NB4 (cell line): ENCODE measurements at regions not wholly inside any gene's neighbourhood (a gene's known extent, or its start where the extent isn't known, plus 50 kb on each side); places are given as distances from the start of the nearest gene placed in this dataset.

Experiments
- DNase-seq: peaks from one replicate; pipeline ENCODE4 v3.0.0; 2010; ENCODE audit warnings: low read depth
- H3K4me3 ChIP-seq: one replicate; pipeline ENCODE4 v1.5.1; 2011; ENCODE audit warnings: mild to moderate bottlenecking, low read depth, low read length, moderate library complexity
- MYC ChIP-seq: IDR thresholded peaks from 2 replicates; pipeline ENCODE4 v1.6.1; 2011; ENCODE audit warnings: low read depth, low read length
- POLR2A ChIP-seq: IDR thresholded peaks from 2 replicates; pipeline ENCODE4 v1.6.1; 2011; ENCODE audit warnings: mild to moderate bottlenecking; ENCODE audit not compliant: insufficient read length; ENCODE audit errors: extremely low read depth
- TF ChIP-seq, protein P1 (sequence below): IDR thresholded peaks from one replicate; pipeline ENCODE4 v1.5.1; 2012; ENCODE audit warnings: low read depth, low read length
- TF ChIP-seq, protein P2 (sequence below): IDR thresholded peaks from 2 replicates; pipeline ENCODE4 v1.6.1; 2011; ENCODE audit warnings: low read depth, low read length

- no peak for DNase-seq
- TF ChIP-seq, protein P1, sequence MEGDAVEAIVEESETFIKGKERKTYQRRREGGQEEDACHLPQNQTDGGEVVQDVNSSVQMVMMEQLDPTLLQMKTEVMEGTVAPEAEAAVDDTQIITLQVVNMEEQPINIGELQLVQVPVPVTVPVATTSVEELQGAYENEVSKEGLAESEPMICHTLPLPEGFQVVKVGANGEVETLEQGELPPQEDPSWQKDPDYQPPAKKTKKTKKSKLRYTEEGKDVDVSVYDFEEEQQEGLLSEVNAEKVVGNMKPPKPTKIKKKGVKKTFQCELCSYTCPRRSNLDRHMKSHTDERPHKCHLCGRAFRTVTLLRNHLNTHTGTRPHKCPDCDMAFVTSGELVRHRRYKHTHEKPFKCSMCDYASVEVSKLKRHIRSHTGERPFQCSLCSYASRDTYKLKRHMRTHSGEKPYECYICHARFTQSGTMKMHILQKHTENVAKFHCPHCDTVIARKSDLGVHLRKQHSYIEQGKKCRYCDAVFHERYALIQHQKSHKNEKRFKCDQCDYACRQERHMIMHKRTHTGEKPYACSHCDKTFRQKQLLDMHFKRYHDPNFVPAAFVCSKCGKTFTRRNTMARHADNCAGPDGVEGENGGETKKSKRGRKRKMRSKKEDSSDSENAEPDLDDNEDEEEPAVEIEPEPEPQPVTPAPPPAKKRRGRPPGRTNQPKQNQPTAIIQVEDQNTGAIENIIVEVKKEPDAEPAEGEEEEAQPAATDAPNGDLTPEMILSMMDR = no peak
- TF ChIP-seq, protein P2, sequence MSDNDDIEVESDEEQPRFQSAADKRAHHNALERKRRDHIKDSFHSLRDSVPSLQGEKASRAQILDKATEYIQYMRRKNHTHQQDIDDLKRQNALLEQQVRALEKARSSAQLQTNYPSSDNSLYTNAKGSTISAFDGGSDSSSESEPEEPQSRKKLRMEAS = no peak
- TF ChIP-seq MYC (no peak), POLR2A (no peak)
- H3K4me3 ChIP-seq = no peak overlapping the region
Observed at GRCh38 chr13:99041337-99041736, 63.5 kb upstream of the DOCK9 start.

- TF ChIP-seq, protein P1 = no peak
- TF ChIP-seq, protein P2 = no peak
- no peak for TF ChIP-seq MYC
- TF ChIP-seq POLR2A = no peak
- DNase-seq = no peak
- no peak overlapping the region for H3K4me3 ChIP-seq
Observed at GRCh38 chr13:99041788-99042187, 63.9 kb upstream of the DOCK9 start.

GRCh38 chr13:99042521-99043250 is 64.8 kb upstream of the DOCK9 start:
- no peak for DNase-seq
- TF ChIP-seq POLR2A (no peak), MYC (no peak)
- TF ChIP-seq, protein P1 = no peak
- TF ChIP-seq, protein P2 = no peak
- no peak overlapping the region for H3K4me3 ChIP-seq

GRCh38 chr13:99043831-99044231 is 66.0 kb upstream of the DOCK9 start:
- TF ChIP-seq MYC (no peak), POLR2A (no peak)
- TF ChIP-seq, protein P1 = no peak
- TF ChIP-seq, protein P2 = no peak
- no peak overlapping the region for H3K4me3 ChIP-seq
- DNase-seq = no peak

DNA sequence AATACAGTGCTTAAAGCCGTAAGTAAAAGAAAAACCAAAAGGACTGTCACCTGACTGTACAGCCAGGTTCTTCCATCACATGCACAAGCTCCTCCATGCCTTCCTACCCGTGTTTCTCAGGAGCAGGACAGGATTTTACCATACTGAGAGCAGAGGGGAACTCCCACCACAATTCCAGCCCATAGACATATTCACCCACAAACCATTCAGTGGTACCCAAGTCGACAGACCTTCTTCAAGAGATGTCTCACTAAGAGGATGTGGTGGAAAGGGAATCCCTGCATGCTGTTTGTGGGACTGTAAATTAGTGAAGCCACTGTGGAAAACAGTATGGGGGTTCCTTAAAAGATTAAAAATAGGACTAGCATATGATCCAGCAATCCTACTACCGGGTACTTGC is 66.9 kb upstream of the DOCK9 start:
- TF ChIP-seq MYC (no peak), POLR2A (no peak)
- TF ChIP-seq, protein P2 = no peak
- TF ChIP-seq, protein P1 = no peak
- DNase-seq = no peak
- H3K4me3 ChIP-seq = no peak overlapping the region

DNA sequence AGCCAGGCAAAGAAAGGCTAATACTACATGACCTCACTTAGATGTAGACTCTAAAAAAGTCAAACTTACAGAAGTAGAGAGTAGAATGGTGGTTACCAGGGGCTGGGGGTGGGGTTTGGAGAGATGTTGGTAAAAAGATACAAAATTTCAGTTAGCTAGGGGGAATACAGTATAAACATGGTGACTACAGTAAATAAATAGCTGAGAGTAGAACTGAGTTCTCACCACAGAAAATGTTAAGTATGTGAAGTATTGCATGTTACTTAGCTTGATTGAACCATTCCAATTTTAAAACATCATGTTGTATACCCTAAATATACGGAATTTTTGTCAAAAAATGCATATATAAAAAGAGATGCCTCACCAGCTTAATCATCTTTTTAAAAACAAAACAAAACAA is 67.5 kb upstream of the DOCK9 start:
- TF ChIP-seq, protein P2 = no peak
- TF ChIP-seq POLR2A (no peak), MYC (no peak)
- TF ChIP-seq, protein P1 = no peak
- no peak overlapping the region for H3K4me3 ChIP-seq
- no peak for DNase-seq
